HUES48 (cell line): ENCODE measurements at regions not wholly inside any gene's neighbourhood (a gene's known extent, or its start where the extent isn't known, plus 50 kb on each side); places are given as distances from the start of the nearest gene placed in this dataset.

Experiments used
- H3K27ac ChIP-seq: one replicate; pipeline ENCODE4 v1.7.0; 2013; ENCODE audit warnings: low read depth, low read length, inconsistent platforms
- H3K27me3 ChIP-seq: 2 replicates; pipeline ENCODE4 v1.6.1; 2013; ENCODE audit warnings: mild to moderate bottlenecking, low read length; ENCODE audit not compliant: control insufficient read depth, insufficient read depth
- H3K36me3 ChIP-seq: 2 replicates; pipeline ENCODE4 v1.6.1; 2013; ENCODE audit warnings: low read length; ENCODE audit not compliant: control insufficient read depth, insufficient read depth
- H3K4me1 ChIP-seq: 2 replicates; pipeline ENCODE4 v1.6.1; 2013; ENCODE audit warnings: mild to moderate bottlenecking, low read length; ENCODE audit not compliant: control insufficient read depth, insufficient read depth
- H3K4me3 ChIP-seq: 2 replicates; pipeline ENCODE4 v1.5.1; 2013; ENCODE audit warnings: mild to moderate bottlenecking, low read depth, low read length
- H3K9ac ChIP-seq: 2 replicates; pipeline ENCODE4 v1.6.1; 2013; ENCODE audit warnings: mild to moderate bottlenecking, low read depth, low read length, moderate library complexity
- H3K9me3 ChIP-seq: 2 replicates; pipeline ENCODE4 v1.6.1; 2013; ENCODE audit warnings: low read length; ENCODE audit not compliant: control insufficient read depth, insufficient read depth

DNA sequence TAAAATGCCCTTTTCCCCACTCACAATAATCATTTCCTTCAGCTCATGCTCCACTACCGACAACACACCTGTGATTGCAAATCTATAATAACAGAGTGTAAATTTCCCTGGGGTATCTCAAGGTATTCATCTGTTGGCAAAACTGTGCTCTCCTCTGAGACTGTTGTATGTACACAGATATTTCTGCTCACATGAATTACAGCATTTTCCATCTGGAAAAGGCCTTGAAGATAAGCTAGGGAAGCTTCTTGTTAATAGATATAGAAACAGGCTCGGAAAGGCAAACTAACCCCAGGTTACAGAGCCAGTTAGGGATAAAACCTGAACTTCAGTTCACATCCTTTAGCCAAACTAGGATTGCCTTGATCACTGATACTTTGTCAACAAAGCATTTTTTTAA lies 210.4 kb upstream of the KRR1 start:
- H3K36me3 ChIP-seq, result no peaks in the 10 kb centered on the region
- H3K9ac ChIP-seq, result no peak overlapping the region
- H3K27ac ChIP-seq, result peak overlapping the region; percentile 62
- H3K9me3 ChIP-seq, result no peaks in the 10 kb centered on the region
- H3K4me1 ChIP-seq, result peaks cover 44% of the 10 kb centered on the region
- H3K4me3 ChIP-seq, result no peak overlapping the region
- 0 out of 2 replicates have a peak, but pooled peaks cover 2% of the 10 kb centered on the region for H3K27me3 ChIP-seq

- Histone ChIP-seq H3K4me1 (peaks cover 44% of the 10 kb centered on the region), H3K9me3 (no peaks in the 10 kb centered on the region), H3K9ac (no peak overlapping the region), H3K4me3 (no peak overlapping the region), H3K36me3 (no peaks in the 10 kb centered on the region), H3K27me3 (0 out of 2 replicates have a peak, but pooled peaks cover 2% of the 10 kb centered on the region), H3K27ac (peak overlapping the region; percentile 2)
Measured at GRCh38 chr12:75720812-75721641, 209.6 kb upstream of the KRR1 start.

DNA sequence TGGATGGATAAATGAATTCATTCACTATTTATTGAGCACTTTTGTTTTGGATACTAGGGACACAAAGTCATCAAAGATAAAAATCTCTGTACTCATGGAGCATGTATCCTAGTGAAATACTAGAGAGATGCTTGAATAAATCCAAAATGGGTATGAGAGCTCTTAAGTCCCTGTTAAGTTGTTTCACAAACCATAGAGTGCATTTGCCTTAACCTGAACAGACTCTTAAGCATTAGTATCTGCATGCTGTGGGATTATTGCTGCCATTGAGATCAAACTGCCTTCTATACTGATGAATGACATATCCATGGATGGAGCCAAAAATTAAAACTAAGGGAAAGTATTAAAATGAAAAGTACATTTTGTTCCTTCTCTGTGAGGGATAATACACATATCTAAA lies 206.5 kb upstream of the KRR1 start:
- H3K4me3 ChIP-seq, result no peak overlapping the region
- no peak overlapping the region for H3K9ac ChIP-seq
- no peak overlapping the region for H3K27ac ChIP-seq
- H3K27me3 ChIP-seq, result no peaks in the 10 kb centered on the region
- peaks cover 43% of the 10 kb centered on the region for H3K4me1 ChIP-seq
- H3K9me3 ChIP-seq, result no peaks in the 10 kb centered on the region
- H3K36me3 ChIP-seq, result no peaks in the 10 kb centered on the region

GRCh38 chr12:75716291-75717025 lies 205.0 kb upstream of the KRR1 start:
- no peaks in the 10 kb centered on the region for H3K9me3 ChIP-seq
- no peak overlapping the region for H3K27ac ChIP-seq
- H3K27me3 ChIP-seq, result no peaks in the 10 kb centered on the region
- H3K4me3 ChIP-seq, result no peak overlapping the region
- H3K36me3 ChIP-seq, result no peaks in the 10 kb centered on the region
- peaks cover 42% of the 10 kb centered on the region for H3K4me1 ChIP-seq
- H3K9ac ChIP-seq, result no peak overlapping the region

DNA sequence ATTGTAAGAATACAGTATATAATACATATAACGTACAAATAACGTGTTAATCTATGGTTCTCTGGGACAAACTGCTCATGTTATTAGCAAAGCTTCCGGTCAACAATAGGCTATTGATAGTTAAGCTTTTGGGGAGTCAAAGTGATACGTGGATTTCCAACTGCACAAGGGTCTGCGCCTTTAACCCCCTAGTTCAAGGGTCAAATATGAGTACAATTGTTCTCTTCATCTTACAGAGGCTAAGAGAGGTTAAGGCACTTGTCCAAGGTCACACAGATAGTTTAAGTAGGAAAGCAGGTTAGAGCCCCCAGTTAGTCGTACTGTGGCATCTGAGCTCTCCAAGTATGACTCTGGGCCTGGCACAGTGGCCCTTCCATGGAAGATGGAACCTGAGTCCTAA lies 204.3 kb upstream of the KRR1 start:
- Histone ChIP-seq H3K36me3 (no peaks in the 10 kb centered on the region), H3K4me1 (peaks cover 41% of the 10 kb centered on the region), H3K9ac (no peak overlapping the region), H3K9me3 (no peaks in the 10 kb centered on the region), H3K4me3 (no peak overlapping the region), H3K27me3 (no peaks in the 10 kb centered on the region), H3K27ac (no peak overlapping the region)

DNA sequence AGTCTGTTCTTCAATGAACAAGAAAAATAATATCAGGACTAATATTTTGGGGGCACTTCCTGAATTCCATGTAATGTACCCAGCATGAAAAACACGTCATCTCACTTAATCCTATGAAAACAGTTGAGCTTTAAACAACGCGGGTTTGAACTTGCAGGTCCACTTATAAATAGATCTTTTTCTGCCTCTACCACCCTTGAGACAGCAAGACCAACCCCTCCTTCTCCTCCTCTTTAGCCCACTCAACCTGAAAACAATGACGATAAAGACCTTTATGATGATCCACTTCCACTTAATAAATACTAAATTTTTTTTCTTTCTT lies 203.9 kb upstream of the KRR1 start:
- Histone ChIP-seq H3K27me3 (no peaks in the 10 kb centered on the region), H3K9ac (no peak overlapping the region), H3K36me3 (no peaks in the 10 kb centered on the region), H3K4me3 (no peak overlapping the region), H3K9me3 (no peaks in the 10 kb centered on the region), H3K4me1 (peaks cover 40% of the 10 kb centered on the region), H3K27ac (no peak overlapping the region)

- Histone ChIP-seq H3K4me1 (peaks cover 40% of the 10 kb centered on the region), H3K27me3 (no peaks in the 10 kb centered on the region), H3K4me3 (no peak overlapping the region), H3K9me3 (no peaks in the 10 kb centered on the region), H3K27ac (no peak overlapping the region), H3K36me3 (no peaks in the 10 kb centered on the region), H3K9ac (no peak overlapping the region)
Measured at GRCh38 chr12:75714462-75715322, 203.3 kb upstream of the KRR1 start.

DNA sequence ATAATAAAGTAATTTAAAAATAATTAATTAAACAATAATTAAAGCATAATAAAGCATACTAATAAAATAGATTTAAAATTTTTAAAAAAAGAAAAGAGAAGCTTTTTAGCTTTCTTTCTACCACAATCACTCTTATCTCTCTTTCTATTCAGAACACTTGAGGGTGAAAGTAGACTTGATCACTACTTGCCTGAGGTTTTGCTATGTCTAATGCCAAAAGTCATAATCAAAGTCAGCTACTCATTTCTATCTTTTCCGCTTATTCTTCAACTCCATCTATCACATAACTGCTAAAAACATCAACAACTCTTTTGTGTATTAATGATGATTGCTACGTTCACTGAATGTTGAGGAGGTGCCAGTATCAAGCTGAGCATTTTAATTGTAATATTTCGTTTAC lies 202.0 kb upstream of the KRR1 start:
- Histone ChIP-seq H3K9me3 (no peaks in the 10 kb centered on the region), H3K9ac (no peak overlapping the region), H3K36me3 (no peaks in the 10 kb centered on the region), H3K4me3 (no peak overlapping the region), H3K27ac (no peak overlapping the region), H3K4me1 (peaks cover 34% of the 10 kb centered on the region), H3K27me3 (no peaks in the 10 kb centered on the region)

DNA sequence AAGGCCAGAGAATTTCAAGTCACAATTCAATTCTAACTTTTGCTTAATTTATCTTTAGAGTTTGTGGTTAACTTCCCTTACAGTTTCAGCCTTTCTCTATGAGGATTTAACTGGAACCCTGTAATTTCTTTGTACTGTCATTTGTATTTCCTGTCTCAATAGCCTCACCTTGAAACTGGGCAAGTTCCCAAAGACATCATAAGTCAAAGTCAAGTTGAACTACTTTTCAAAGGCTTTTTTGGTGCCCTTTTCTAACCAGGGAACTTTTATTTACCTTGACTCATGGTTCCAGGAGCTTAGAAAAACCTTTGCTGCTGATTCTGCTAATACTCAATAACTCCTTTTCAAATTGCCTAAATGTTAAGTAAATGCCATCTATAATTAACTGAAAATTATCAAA lies 200.8 kb upstream of the KRR1 start:
- Histone ChIP-seq H3K9me3 (no peaks in the 10 kb centered on the region), H3K27me3 (no peaks in the 10 kb centered on the region), H3K36me3 (no peaks in the 10 kb centered on the region), H3K4me1 (peaks cover 34% of the 10 kb centered on the region), H3K4me3 (no peak overlapping the region), H3K27ac (no peak overlapping the region), H3K9ac (no peak overlapping the region)

- Histone ChIP-seq H3K9ac (no peak overlapping the region), H3K27ac (peak overlapping the region; percentile 33), H3K4me1 (peaks cover 39% of the 10 kb centered on the region), H3K9me3 (no peaks in the 10 kb centered on the region), H3K27me3 (no peaks in the 10 kb centered on the region), H3K36me3 (no peaks in the 10 kb centered on the region), H3K4me3 (no peak overlapping the region)
Measured at GRCh38 chr12:75711271-75711670, 199.9 kb upstream of the KRR1 start.
